PFSK-1 (cell line): ENCODE measurements at regions not wholly inside any gene's neighbourhood (a gene's known extent, or its start where the extent isn't known, plus 50 kb on each side); places are given as distances from the start of the nearest gene placed in this dataset.

ENCODE experiments used
- POLR2AphosphoS5 ChIP-seq: IDR thresholded peaks from 2 replicates; pipeline ENCODE4 v1.6.1; 2012; ENCODE audit warnings: low read depth, mild to moderate bottlenecking, control low read depth, low read length, moderate library complexity
- REST ChIP-seq, 2 experiments: IDR thresholded peaks; 2 replicates each; pipeline versions ENCODE4 v1.6.1 to v1.8.0; 2011 to 2012; ENCODE audit warnings: low read depth in 2 of 2, low read length in 2 of 2, control low read depth in 1 of 2, inconsistent platforms in 1 of 2, mild to moderate bottlenecking in 1 of 2, moderate library complexity in 1 of 2; ENCODE audit not compliant: insufficient read depth in 1 of 2
- SIN3A ChIP-seq: IDR thresholded peaks from 2 replicates; pipeline ENCODE4 v1.6.1; 2012; ENCODE audit warnings: mild to moderate bottlenecking, low read length, moderate library complexity, borderline replicate concordance; ENCODE audit not compliant: insufficient read depth
- TAF1 ChIP-seq: IDR thresholded peaks from 2 replicates; pipeline ENCODE4 v1.6.1; 2012; ENCODE audit warnings: low read length, control low read depth, borderline replicate concordance; ENCODE audit not compliant: insufficient read depth

GRCh38 chr6:135780326-135780725, 71.2 kb upstream of the PDE7B start:
- TF ChIP-seq POLR2AphosphoS5 (no peak), REST (IDR thresholded peaks at IDR 0.05; ENCODE audit: insufficient read depth in 1 of 2, low read depth in 2 of 2, low read length in 2 of 2) (no peak), TAF1 (no peak), SIN3A (no peak)
